Head of caudate nucleus (tissue), 42 donors: ENCODE measurements at regions not wholly inside any gene's neighbourhood (a gene's known extent, or its start where the extent isn't known, plus 50 kb on each side); places are given as distances from the start of the nearest gene placed in this dataset.
"Not testable (repeated sequence)": the region's sequence is repeated elsewhere in the genome, so short reads cannot be mapped to it uniquely, and the experiment has no call there.

Source experiments
- DNase-seq, 42 donors: peaks; one replicate each; pipeline versions ENCODE4 v3.0.0 to v3.0.0-alpha.2; 2020 to 2021; ENCODE audit warnings: mixed read lengths in 7 of 42
- intact Hi-C: fragments of 100-400 bp; cut with DNase I; formaldehyde crosslinking; loops from one replicate; pipeline ENCODE4 v1.15.0; 2022

GRCh38 chr18:76619621-76620315 is 124.7 kb upstream of the ZNF516 start:
- DNase-seq, result peak in 24 of 42 donors; percentile 23 to 65 (median 42)
- intact Hi-C loops, result loop anchor here (10.0 kb wide), 1 partner anchor 215 kb away; no protein-coding TSS in a partner anchor

GRCh38 chr18:76619261-76619620 is 124.2 kb upstream of the ZNF516 start:
- peak in 2 of 42 donors; percentile 32 to 58 for DNase-seq
- intact Hi-C loops, result loop anchor here (10.0 kb wide), 1 partner anchor 214 kb away; no protein-coding TSS in a partner anchor

GRCh38 chr18:76618721-76619120 is 123.7 kb upstream of the ZNF516 start:
- no peak for DNase-seq
- intact Hi-C loops, result loop anchor here (10.0 kb wide), 1 partner anchor 214 kb away; no protein-coding TSS in a partner anchor

- intact Hi-C loops, result loop anchor here (10.0 kb wide), 1 partner anchor 212 kb away; no protein-coding TSS in a partner anchor
Measured at GRCh38 chr18:76616373-76616772, 121.3 kb upstream of the ZNF516 start.

GRCh38 chr18:76615065-76615733 is 120.2 kb upstream of the ZNF516 start:
- DNase-seq, result no peak
- intact Hi-C loops, result loop anchor here (10.0 kb wide), 1 partner anchor 210 kb away; no protein-coding TSS in a partner anchor

More at GRCh38 chr18:76616373-76616772, 121.3 kb upstream of the ZNF516 start:
- no peak for DNase-seq

GRCh38 chr18:76613755-76614120 is 118.7 kb upstream of the ZNF516 start:
- intact Hi-C loops, result loop anchor here (10.0 kb wide), 1 partner anchor 209 kb away; no protein-coding TSS in a partner anchor
- DNase-seq, result no peak

- DNase-seq, result no peak
- intact Hi-C loops, result loop anchor here (10.0 kb wide), 1 partner anchor 208 kb away; no protein-coding TSS in a partner anchor
Measured at GRCh38 chr18:76613053-76613754, 118.2 kb upstream of the ZNF516 start.

- intact Hi-C loops, result loop anchor here (10.0 kb wide), 1 partner anchor 207 kb away; no protein-coding TSS in a partner anchor
- DNase-seq, result not testable (repeated sequence)
Measured at GRCh38 chr18:76611750-76612045, 116.7 kb upstream of the ZNF516 start.

- peak in 31 of 42 donors; percentile 15 to 71 (median 40) for DNase-seq
- intact Hi-C loops, result loop anchor here (10.0 kb wide), 1 partner anchor 206 kb away; no protein-coding TSS in a partner anchor
Measured at GRCh38 chr18:76610933-76611749, 116.1 kb upstream of the ZNF516 start.

- intact Hi-C loops, result loop anchor here (10.0 kb wide), 1 partner anchor 205 kb away; no protein-coding TSS in a partner anchor
- no peak for DNase-seq
Measured at GRCh38 chr18:76610012-76610411, 115.0 kb upstream of the ZNF516 start.

- no peak for DNase-seq
- intact Hi-C loops, result no loop called here
Measured at GRCh38 chr18:76605341-76605929, 110.4 kb upstream of the ZNF516 start.

GRCh38 chr18:76604935-76605240 is 109.8 kb upstream of the ZNF516 start:
- intact Hi-C loops, result no loop called here

GRCh38 chr18:76604108-76604934 is 109.3 kb upstream of the ZNF516 start:
- intact Hi-C loops, result no loop called here
- no peak for DNase-seq

More at GRCh38 chr18:76604935-76605240, 109.8 kb upstream of the ZNF516 start:
- DNase-seq, result no peak

GRCh38 chr18:76602191-76602590 is 107.1 kb upstream of the ZNF516 start:
- intact Hi-C loops, result no loop called here
- no peak for DNase-seq

- intact Hi-C loops, result not testable (repeated sequence)
- peak in 1 of 42 donors; percentile 27 for DNase-seq
Measured at GRCh38 chr18:76600076-76600475, 105.0 kb upstream of the ZNF516 start.

- DNase-seq, result no peak
- intact Hi-C loops, result no loop called here
Measured at GRCh38 chr18:76594966-76595365, 99.9 kb upstream of the ZNF516 start.

GRCh38 chr18:76593843-76594242 is 98.8 kb upstream of the ZNF516 start:
- peak in 1 of 42 donors; percentile 21 for DNase-seq
- intact Hi-C loops, result no loop called here

- peak in 1 of 42 donors; percentile 14 for DNase-seq
- intact Hi-C loops, result no loop called here
Measured at GRCh38 chr18:76592981-76593381, 97.9 kb upstream of the ZNF516 start.
